Prostate gland (tissue), 2 donors: ENCODE measurements at regions not wholly inside any gene's neighbourhood (a gene's known extent, or its start where the extent isn't known, plus 50 kb on each side); places are given as distances from the start of the nearest gene placed in this dataset.
"Not testable (repeated sequence)": the region's sequence is repeated elsewhere in the genome, so short reads cannot be mapped to it uniquely, and the experiment has no call there.

Experiments
- DNase-seq: peaks from one replicate; pipeline ENCODE4 v3.0.0-alpha.2; 2019; ENCODE audit warnings: low spot score
- H3K27ac ChIP-seq, 2 donors: fragments of 200-600 bp; sonication (generic); 2 replicates each; pipeline ENCODE4 v1.5.1; 2017 to 2019
- H3K27me3 ChIP-seq: fragments of 200-600 bp; sonication (generic); replicated peaks from 2 replicates; pipeline ENCODE4 v1.5.1; 2019; ENCODE audit not compliant: insufficient read depth
- H3K36me3 ChIP-seq, 2 donors: fragments of 200-600 bp; sonication (generic); 1 replicate in 1 of 2; 2 replicates in 1 of 2; pipeline versions ENCODE4 v1.5.1 to v1.8.1; 2017 to 2019
- H3K4me1 ChIP-seq: fragments of 200-600 bp; sonication (generic); replicated peaks from 2 replicates; pipeline ENCODE4 v1.5.1; 2019
- H3K4me3 ChIP-seq, 2 donors: fragments of 200-600 bp; sonication (generic); 2 replicates each; pipeline ENCODE4 v1.5.1; 2017 to 2019
- H3K9me3 ChIP-seq: fragments of 200-600 bp; sonication (generic); 2 replicates; pipeline ENCODE4 v1.5.1; 2017
- POLR2A ChIP-seq: fragments of 450-650 bp; IDR thresholded peaks from one replicate; pipeline ENCODE4 v1.6.1; 2016; ENCODE audit warnings: antibody characterized with exemption, mild to moderate bottlenecking
- POLR2AphosphoS5 ChIP-seq: sonication (generic); formaldehyde crosslinking; IDR thresholded peaks from one replicate; pipeline ENCODE4 v1.6.1; 2017; ENCODE audit warnings: antibody characterized with exemption
- WGBS: methylation state at CpG from one replicate; pipeline ENCODE4 v1.1.5; 2018; 5-methylcytosine and 5-hydroxymethylcytosine counted together
- intact Hi-C: fragments of 100-400 bp; cut with DNase I; formaldehyde crosslinking; loops from one replicate; pipeline ENCODE4 v1.14.2; 2022
- TF ChIP-seq, protein P1 (sequence below), 4 experiments: fragments of 200-600 bp in 2 of 4; fragments of 450-650 bp in 2 of 4; sonication (generic) in 2 of 4; IDR thresholded peaks; 1 replicate in 3 of 4; 2 replicates in 1 of 4; pipeline ENCODE4 v1.5.1; 2016 to 2019; ENCODE audit warnings: antibody characterized with exemption in 4 of 4, mild to moderate bottlenecking in 2 of 4, moderate library complexity in 2 of 4

DNA sequence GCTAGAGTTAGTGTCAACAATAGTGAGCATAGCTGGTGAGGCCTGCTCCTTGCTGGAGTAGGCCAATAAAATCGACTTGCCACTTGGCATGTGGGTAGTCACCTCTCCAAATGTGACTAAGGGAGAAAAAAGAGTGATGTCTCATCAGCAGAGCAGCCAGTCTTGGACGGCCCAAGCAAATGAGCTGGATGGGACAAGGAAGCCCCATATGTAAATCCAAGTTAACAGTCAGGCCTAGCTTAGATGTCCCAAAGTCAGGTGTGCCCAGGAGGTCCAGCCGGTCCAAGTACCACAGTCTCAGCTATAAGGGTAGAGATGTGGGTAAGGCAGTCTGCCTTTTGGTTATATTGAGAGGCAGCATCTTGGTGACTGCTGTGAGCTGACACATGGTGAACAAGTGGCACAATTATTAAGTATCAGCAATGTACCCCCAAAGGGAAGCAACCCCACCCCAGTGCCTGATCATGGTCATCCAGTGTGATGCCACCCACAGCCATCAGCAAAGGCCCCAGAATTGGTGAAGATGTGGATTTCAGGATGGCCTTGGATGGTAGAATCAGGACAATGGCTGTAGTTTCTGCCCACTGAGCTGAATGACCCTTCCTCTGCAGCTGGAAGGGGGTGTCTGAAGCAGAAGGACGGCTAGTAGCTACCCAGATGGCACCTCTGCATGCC, 83.4 kb downstream of the TNFRSF13B start:
- Histone ChIP-seq H3K27me3 (no peaks in the 10 kb centered on the region), H3K4me3 (no peak overlapping the region), H3K9me3 (no peaks in the 10 kb centered on the region), H3K4me1 (no peaks in the 10 kb centered on the region), H3K27ac (no peak overlapping the region), H3K36me3 (no peaks in the 10 kb centered on the region)
- WGBS, result 84% methylated on average over 4 of the region's 4 CpGs
- DNase-seq, result no peak
- intact Hi-C loops, result no loop called here
- TF ChIP-seq POLR2AphosphoS5 (no peak), POLR2A (no peak)
- TF ChIP-seq, protein P1, sequence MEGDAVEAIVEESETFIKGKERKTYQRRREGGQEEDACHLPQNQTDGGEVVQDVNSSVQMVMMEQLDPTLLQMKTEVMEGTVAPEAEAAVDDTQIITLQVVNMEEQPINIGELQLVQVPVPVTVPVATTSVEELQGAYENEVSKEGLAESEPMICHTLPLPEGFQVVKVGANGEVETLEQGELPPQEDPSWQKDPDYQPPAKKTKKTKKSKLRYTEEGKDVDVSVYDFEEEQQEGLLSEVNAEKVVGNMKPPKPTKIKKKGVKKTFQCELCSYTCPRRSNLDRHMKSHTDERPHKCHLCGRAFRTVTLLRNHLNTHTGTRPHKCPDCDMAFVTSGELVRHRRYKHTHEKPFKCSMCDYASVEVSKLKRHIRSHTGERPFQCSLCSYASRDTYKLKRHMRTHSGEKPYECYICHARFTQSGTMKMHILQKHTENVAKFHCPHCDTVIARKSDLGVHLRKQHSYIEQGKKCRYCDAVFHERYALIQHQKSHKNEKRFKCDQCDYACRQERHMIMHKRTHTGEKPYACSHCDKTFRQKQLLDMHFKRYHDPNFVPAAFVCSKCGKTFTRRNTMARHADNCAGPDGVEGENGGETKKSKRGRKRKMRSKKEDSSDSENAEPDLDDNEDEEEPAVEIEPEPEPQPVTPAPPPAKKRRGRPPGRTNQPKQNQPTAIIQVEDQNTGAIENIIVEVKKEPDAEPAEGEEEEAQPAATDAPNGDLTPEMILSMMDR (IDR thresholded peaks at IDR 0.05), result no peak

GRCh38 chr17:16887523-16888095, 84.3 kb downstream of the TNFRSF13B start:
- Histone ChIP-seq H3K36me3 (no peaks in the 10 kb centered on the region), H3K27ac (no peak overlapping the region), H3K9me3 (no peaks in the 10 kb centered on the region), H3K4me3 (no peak overlapping the region), H3K27me3 (no peaks in the 10 kb centered on the region), H3K4me1 (no peaks in the 10 kb centered on the region)
- TF ChIP-seq POLR2AphosphoS5 (no peak), POLR2A (no peak)
- TF ChIP-seq, protein P1 (IDR thresholded peaks at IDR 0.05), result no peak
- WGBS, result 88% methylated on average over 4 of the region's 4 CpGs
- DNase-seq, result no peak
- intact Hi-C loops, result no loop called here

DNA sequence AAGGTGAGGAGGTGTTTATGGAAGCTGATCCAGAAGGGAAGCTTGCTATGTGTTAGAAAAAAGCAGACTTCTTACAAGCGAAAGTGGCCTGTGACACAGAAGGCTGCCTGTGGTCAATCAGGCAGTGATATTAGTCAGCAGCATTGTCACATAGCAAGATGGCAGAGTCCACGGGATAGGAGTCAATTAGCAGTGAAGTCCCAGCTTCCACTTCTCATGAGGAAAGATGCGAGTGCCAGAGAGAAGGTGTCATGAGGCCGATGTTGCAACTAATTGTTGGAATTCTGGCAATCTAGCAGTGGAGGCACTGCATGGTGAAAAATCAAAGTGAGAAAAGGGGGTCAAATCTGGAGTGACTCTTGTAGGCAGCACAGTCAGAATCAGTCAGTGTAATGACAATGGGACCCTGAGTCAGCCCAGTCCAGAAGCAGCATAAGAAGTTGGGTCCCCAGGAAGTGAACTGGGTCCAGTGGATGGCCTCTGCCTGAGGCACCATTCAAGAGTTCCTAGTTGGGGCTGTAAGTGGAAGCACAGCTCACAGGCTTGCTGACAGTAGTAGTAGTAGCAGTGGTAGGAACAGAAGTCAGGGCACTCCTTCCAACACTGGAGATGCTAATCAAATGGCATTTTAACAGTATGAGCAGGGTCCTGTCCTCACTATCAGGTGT, 85.1 kb downstream of the TNFRSF13B start:
- no peak for TF ChIP-seq POLR2AphosphoS5
- TF ChIP-seq, protein P1 (IDR thresholded peaks at IDR 0.05), result no peak
- no peak for TF ChIP-seq POLR2A
- no peak overlapping the region for H3K27ac ChIP-seq
- no peak overlapping the region for H3K4me3 ChIP-seq
- H3K9me3 ChIP-seq, result no peaks in the 10 kb centered on the region
- intact Hi-C loops, result no loop called here
- H3K27me3 ChIP-seq, result no peaks in the 10 kb centered on the region
- no peak for DNase-seq
- no peaks in the 10 kb centered on the region for H3K4me1 ChIP-seq
- no peaks in the 10 kb centered on the region for H3K36me3 ChIP-seq
- 54% methylated on average over 4 of the region's 4 CpGs for WGBS

DNA sequence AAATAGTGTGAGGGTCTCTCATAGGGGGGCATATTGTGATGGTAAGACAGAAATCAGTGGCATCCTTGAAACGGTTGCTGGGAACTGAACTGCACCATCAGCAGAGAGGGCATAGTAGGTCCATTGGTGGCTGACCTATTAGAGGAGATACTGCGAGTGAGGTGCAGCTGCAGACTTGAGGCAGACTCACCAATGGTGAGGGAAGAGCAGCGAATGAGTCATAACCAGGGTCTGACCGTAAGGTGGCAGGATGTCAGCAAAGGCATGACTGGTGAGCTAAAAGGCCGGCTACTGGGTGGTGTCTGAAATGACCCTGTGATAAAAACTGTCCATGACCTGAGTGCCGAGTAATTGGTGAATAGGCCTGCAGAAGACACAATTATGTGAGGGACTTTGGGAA, 86.7 kb downstream of the TNFRSF13B start:
- H3K27ac ChIP-seq, intact Hi-C loops, H3K36me3 ChIP-seq, DNase-seq, H3K9me3 ChIP-seq, H3K4me3 ChIP-seq, H3K27me3 ChIP-seq, H3K4me1 ChIP-seq: not testable (repeated sequence)
- 83% methylated on average over 3 of the region's 6 CpGs for whole genome bisulfite sequencing

GRCh38 chr17:16882926-16883265, 89.0 kb downstream of the TNFRSF13B start:
- H3K27me3 ChIP-seq, DNase-seq, H3K27ac ChIP-seq, intact Hi-C loops, H3K4me3 ChIP-seq, H3K4me1 ChIP-seq, H3K36me3 ChIP-seq, H3K9me3 ChIP-seq: not testable (repeated sequence)
- WGBS, result 97% methylated on average over 7 of the region's 7 CpGs
